Liver (tissue), 8 donors: ENCODE measurements at regions not wholly inside any gene's neighbourhood (a gene's known extent, or its start where the extent isn't known, plus 50 kb on each side); places are given as distances from the start of the nearest gene placed in this dataset.

Experiments
- DNase-seq: peaks from one replicate; pipeline ENCODE4 v3.0.0-alpha.2; 2017; ENCODE audit warnings: low spot score
- H3K27ac ChIP-seq, 2 donors: one replicate each; pipeline ENCODE4 v1.7.0; 2013; ENCODE audit warnings: inconsistent platforms in 2 of 2, low read length in 2 of 2, control low read depth in 1 of 2, low read depth in 1 of 2, mild to moderate bottlenecking in 1 of 2
- H3K27me3 ChIP-seq, 4 donors: one replicate each; pipeline versions ENCODE4 v1.6.1 to v1.7.0; 2013; ENCODE audit warnings: low read length in 3 of 4, inconsistent platforms in 1 of 4, mild to moderate bottlenecking in 1 of 4, moderate library complexity in 1 of 4; ENCODE audit not compliant: control insufficient read depth in 4 of 4, insufficient read depth in 4 of 4
- H3K36me3 ChIP-seq, 4 donors: one replicate each; pipeline versions ENCODE4 v1.6.1 to v1.7.0; 2013; ENCODE audit warnings: low read length in 3 of 4, mild to moderate bottlenecking in 3 of 4, low read depth in 1 of 4, moderate library complexity in 1 of 4; ENCODE audit not compliant: control insufficient read depth in 4 of 4, insufficient read depth in 3 of 4
- H3K4me1 ChIP-seq, 4 donors: one replicate each; pipeline versions ENCODE4 v1.6.1 to v1.7.0; 2013; ENCODE audit warnings: low read length in 3 of 4, mild to moderate bottlenecking in 3 of 4, moderate library complexity in 1 of 4; ENCODE audit not compliant: control insufficient read depth in 4 of 4, insufficient read depth in 4 of 4
- H3K4me3 ChIP-seq, 3 donors: one replicate each; pipeline versions ENCODE4 v1.6.1 to v1.7.0; 2013; ENCODE audit warnings: low read length in 3 of 3, control low read depth in 1 of 3, low read depth in 1 of 3, mild to moderate bottlenecking in 1 of 3
- H3K9ac ChIP-seq, 2 donors: one replicate each; pipeline ENCODE4 v1.7.0; 2013; ENCODE audit warnings: low read length in 2 of 2, mild to moderate bottlenecking in 2 of 2, moderate library complexity in 2 of 2, control low read depth in 1 of 2, low read depth in 1 of 2
- H3K9me3 ChIP-seq, 4 donors: one replicate each; pipeline versions ENCODE4 v1.6.1 to v1.7.0; 2013; ENCODE audit warnings: low read length in 3 of 4; ENCODE audit not compliant: control insufficient read depth in 4 of 4
- ATF3 ChIP-seq: IDR thresholded peaks from 2 replicates; pipeline ENCODE4 v1.6.1; 2016; ENCODE audit warnings: antibody characterized with exemption
- CTCF ChIP-seq: fragments of 150-350 bp; IDR thresholded peaks from 2 replicates; pipeline ENCODE4 v1.5.1; 2017; ENCODE audit warnings: improper control_type of control experiment, low read depth, low read length; ENCODE audit not compliant: missing input control
- EGR1 ChIP-seq, 2 donors: IDR thresholded peaks; 2 replicates each; pipeline ENCODE4 v1.6.1; 2016 to 2018; ENCODE audit warnings: antibody characterized with exemption in 2 of 2, low read depth in 2 of 2
- FOXA1 ChIP-seq: IDR thresholded peaks from 2 replicates; pipeline ENCODE4 v1.6.1; 2016; ENCODE audit warnings: antibody characterized with exemption
- FOXA2 ChIP-seq: IDR thresholded peaks from 2 replicates; pipeline ENCODE4 v1.6.1; 2016; ENCODE audit warnings: antibody characterized with exemption
- GABPA ChIP-seq, 2 donors: IDR thresholded peaks in 1 of 2; conservative IDR thresholded peaks in 1 of 2; 2 replicates each; pipeline ENCODE4 v1.6.1; 2016; ENCODE audit warnings: antibody characterized with exemption in 2 of 2, mild to moderate bottlenecking in 1 of 2, moderate library complexity in 1 of 2
- HNF4A ChIP-seq, 2 donors: conservative IDR thresholded peaks; 2 replicates each; pipeline ENCODE4 v1.6.1; 2016; ENCODE audit warnings: antibody characterized with exemption in 2 of 2, mild to moderate bottlenecking in 2 of 2
- HNF4G ChIP-seq: IDR thresholded peaks from 2 replicates; pipeline ENCODE4 v1.6.1; 2016; ENCODE audit warnings: antibody characterized with exemption
- MAX ChIP-seq: IDR thresholded peaks from 2 replicates; pipeline ENCODE4 v1.6.1; 2016; ENCODE audit warnings: antibody characterized with exemption
- NR2F2 ChIP-seq: IDR thresholded peaks from 2 replicates; pipeline ENCODE4 v1.6.1; 2016; ENCODE audit warnings: antibody characterized with exemption
- RAD21 ChIP-seq, 2 donors: IDR thresholded peaks; 2 replicates each; pipeline ENCODE4 v1.6.1; 2016; ENCODE audit warnings: antibody characterized with exemption in 2 of 2, mild to moderate bottlenecking in 2 of 2
- RXRA ChIP-seq, 2 donors: IDR thresholded peaks; 2 replicates each; pipeline ENCODE4 v1.6.1; 2017 to 2018; ENCODE audit warnings: antibody characterized with exemption in 2 of 2, mild to moderate bottlenecking in 1 of 2
- SP1 ChIP-seq: IDR thresholded peaks from 2 replicates; pipeline ENCODE4 v1.6.1; 2018; ENCODE audit warnings: antibody characterized with exemption, mild to moderate bottlenecking
- TAF1 ChIP-seq: conservative IDR thresholded peaks from 2 replicates; pipeline ENCODE4 v1.6.1; 2016; ENCODE audit warnings: antibody characterized with exemption, mild to moderate bottlenecking
- YY1 ChIP-seq: IDR thresholded peaks from 2 replicates; pipeline ENCODE4 v1.6.1; 2016; ENCODE audit warnings: antibody characterized with exemption, mild to moderate bottlenecking
- ZBTB33 ChIP-seq: IDR thresholded peaks from 2 replicates; pipeline ENCODE4 v1.6.1; 2016; ENCODE audit warnings: antibody characterized with exemption
- WGBS: extraction: QIAGEN DNeasy Blood & Tissue Kit; methylation state at CpG from one replicate; pipeline ENCODE4 v1.1.7; 2013; 5-methylcytosine and 5-hydroxymethylcytosine counted together
- donor health status: healthy.
- donor health status: healthy.
- donor health status: healthy.
- donor health status: healthy.
- donor health status: healthy.

GRCh38 chr18:45163871-45164270 lies 451.4 kb upstream of the SLC14A2 start (continued):
- TF ChIP-seq CTCF (no peak), FOXA2 (no peak), GABPA (IDR thresholded peaks at IDR 0.05 in 1 of 2, conservative IDR thresholded peaks at IDR 0.05 in 1 of 2) (no peak), NR2F2 (no peak), YY1 (no peak), TAF1 (no peak)

GRCh38 chr18:45164551-45164950 lies 450.7 kb upstream of the SLC14A2 start:
- Histone ChIP-seq H3K9me3 (no peaks in the 10 kb centered on the region), H3K27me3 (no peaks in the 10 kb centered on the region), H3K4me3 (no peak overlapping the region), H3K27ac (no peak overlapping the region), H3K36me3 (no peaks in the 10 kb centered on the region), H3K4me1 (no peaks in the 10 kb centered on the region), H3K9ac (no peak overlapping the region)
- TF ChIP-seq MAX, result no peak
- no peak for TF ChIP-seq ZBTB33
- TF ChIP-seq FOXA2, result no peak
- TF ChIP-seq GABPA (IDR thresholded peaks at IDR 0.05 in 1 of 2, conservative IDR thresholded peaks at IDR 0.05 in 1 of 2), result no peak
- TF ChIP-seq RAD21 (IDR thresholded peaks at IDR 0.05), result no peak
- no peak for TF ChIP-seq EGR1 (IDR thresholded peaks at IDR 0.05; ENCODE audit: low read depth in 2 of 2)
- no peak for TF ChIP-seq CTCF
- no peak for TF ChIP-seq FOXA1
- TF ChIP-seq HNF4A (conservative IDR thresholded peaks at IDR 0.05), result no peak
- no peak for TF ChIP-seq SP1
- TF ChIP-seq TAF1, result no peak
- TF ChIP-seq ATF3, result no peak
- WGBS, result 65% methylated on average over 1 of the region's 1 CpG
- DNase-seq, result no peak

GRCh38 chr18:45165176-45165713 lies 450.0 kb upstream of the SLC14A2 start:
- Histone ChIP-seq H3K27ac (no peak overlapping the region), H3K36me3 (no peaks in the 10 kb centered on the region), H3K4me3 (no peak overlapping the region), H3K9ac (no peak overlapping the region), H3K9me3 (no peaks in the 10 kb centered on the region), H3K4me1 (no peaks in the 10 kb centered on the region), H3K27me3 (no peaks in the 10 kb centered on the region)
- no peak for DNase-seq
- TF ChIP-seq MAX (no peak), ZBTB33 (no peak), RXRA (IDR thresholded peaks at IDR 0.05) (no peak), ATF3 (no peak), HNF4G (no peak), CTCF (no peak), FOXA1 (no peak), SP1 (no peak), GABPA (IDR thresholded peaks at IDR 0.05 in 1 of 2, conservative IDR thresholded peaks at IDR 0.05 in 1 of 2) (no peak), HNF4A (conservative IDR thresholded peaks at IDR 0.05) (no peak), FOXA2 (no peak)
